ENCODE measurements at regions not wholly inside any gene's neighbourhood (a gene's known extent, or its start where the extent isn't known, plus 50 kb on each side); places are given as distances from the start of the nearest gene placed in this dataset.
"Not testable (repeated sequence)": the region's sequence is repeated elsewhere in the genome, so short reads cannot be mapped to it uniquely, and the experiment has no call there.

DNA sequence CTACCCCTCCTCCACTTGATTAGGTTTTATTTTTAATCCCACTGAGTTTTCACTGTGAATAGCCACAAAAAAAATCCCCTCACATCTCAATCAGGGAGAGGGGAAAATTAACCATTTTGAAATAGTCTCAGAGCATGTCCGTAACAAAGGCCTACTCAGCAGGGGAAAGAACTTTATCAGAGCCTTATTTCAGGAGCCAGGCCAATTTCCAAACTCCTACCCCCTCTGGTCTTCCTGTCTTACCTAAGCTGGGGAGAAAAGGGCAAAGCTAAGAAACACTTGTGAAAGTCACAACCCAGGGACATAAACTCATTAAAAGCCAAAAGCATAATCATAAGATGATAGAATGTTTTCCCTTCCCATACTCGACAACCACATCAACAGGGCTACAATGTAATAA is 260.3 kb upstream of the DIO3 start:
- no peak for DNase-seq

DNA sequence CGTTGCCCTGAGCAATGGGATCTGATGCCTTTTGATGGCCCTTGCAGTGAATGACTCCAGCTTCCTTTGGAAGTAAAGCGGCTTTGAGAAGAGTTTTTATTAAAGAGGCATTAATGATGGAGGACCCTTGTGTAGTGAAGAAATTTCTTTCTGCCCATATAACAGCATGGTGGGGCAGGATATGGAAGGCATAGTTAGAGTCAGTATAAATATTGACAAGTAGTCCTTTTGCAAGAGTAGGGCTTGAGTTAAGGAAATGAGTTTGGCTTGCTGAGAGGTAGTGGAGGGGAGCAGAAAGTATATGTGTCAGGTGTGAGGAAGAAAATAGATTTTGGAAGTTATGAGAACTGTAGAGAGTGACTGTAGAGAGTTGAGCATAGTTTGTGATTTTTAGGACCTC is 254.1 kb upstream of the DIO3 start:
- DNase-seq: not testable (repeated sequence)

GRCh38 chr14:101311186-101311585 is 250.1 kb upstream of the DIO3 start:
- not testable (repeated sequence) for DNase-seq

DNA sequence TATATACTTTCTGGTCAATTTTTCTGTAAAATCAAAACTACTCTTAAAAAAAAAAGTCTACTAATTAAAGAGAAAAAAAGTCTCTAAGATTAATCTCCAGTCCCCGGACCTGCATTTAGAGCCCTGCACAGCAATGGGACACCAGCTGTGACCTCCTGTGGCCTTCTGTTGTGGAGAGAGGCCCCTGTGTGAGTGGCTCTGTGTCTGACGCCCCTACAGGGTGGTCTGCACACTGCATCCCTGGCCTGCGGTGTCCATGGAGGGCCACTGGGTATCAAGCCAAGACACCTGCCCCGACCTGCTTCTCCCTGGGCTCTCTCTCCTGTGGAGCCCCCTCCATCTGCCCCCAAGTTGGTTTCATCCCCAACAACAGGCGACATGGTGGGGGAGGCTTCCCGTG is 248.0 kb upstream of the DIO3 start:
- DNase-seq: no peak

- no peak for DNase-seq
Measured at GRCh38 chr14:101315802-101316296, 245.4 kb upstream of the DIO3 start.

- DNase-seq: no peak
Measured at GRCh38 chr14:101318271-101318670, 243.0 kb upstream of the DIO3 start.

- no peak for DNase-seq
Measured at GRCh38 chr14:101320396-101320795, 240.9 kb upstream of the DIO3 start.

DNA sequence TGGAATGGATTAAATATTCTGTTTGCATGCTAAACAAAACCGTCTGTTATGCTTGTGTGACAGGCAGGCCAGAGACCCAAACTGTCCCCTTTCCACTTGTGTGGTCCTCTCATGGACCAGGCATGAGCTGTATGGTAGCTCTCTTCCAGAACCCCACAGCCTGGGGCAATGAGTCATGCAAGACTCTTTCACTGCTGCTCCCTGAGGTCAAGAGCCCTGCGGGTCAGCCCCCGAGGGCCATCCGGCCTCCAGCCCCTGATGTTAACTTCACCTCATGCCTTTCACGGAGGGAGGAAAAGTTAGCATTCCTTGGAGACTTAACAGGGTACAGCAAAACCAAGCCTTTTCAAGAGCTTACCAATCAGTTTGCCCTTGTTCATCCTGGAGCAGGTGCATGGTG is 239.1 kb upstream of the DIO3 start:
- no peak for DNase-seq

DNA sequence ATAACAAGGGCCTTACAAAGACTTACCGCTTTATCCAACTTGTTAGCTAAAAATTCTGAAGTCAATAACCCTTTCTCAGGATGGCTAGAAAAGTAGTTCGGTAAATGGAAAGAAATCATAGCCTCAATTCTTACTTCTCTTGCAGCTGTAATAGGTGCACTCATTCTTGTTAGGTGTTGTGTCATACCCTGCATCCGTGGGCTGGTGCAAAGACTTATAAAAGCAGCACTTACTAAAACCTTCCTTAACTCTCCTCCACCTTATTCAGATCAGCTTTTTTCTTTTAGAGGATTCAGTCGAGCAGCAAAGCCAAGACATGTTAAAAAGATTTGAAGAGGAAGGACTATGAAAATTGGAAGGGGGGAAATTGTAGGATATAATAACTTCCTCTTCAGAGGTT is 238.2 kb upstream of the DIO3 start:
- DNase-seq: no peak

GRCh38 chr14:101323614-101324235 is 237.6 kb upstream of the DIO3 start:
- not testable (repeated sequence) for DNase-seq

GRCh38 chr14:101325319-101325718 is 236.0 kb upstream of the DIO3 start:
- no peak for DNase-seq

GRCh38 chr14:101328412-101329028 is 232.8 kb upstream of the DIO3 start:
- DNase-seq: no peak

- no peak for DNase-seq
Measured at GRCh38 chr14:101330416-101331140, 230.7 kb upstream of the DIO3 start.

DNA sequence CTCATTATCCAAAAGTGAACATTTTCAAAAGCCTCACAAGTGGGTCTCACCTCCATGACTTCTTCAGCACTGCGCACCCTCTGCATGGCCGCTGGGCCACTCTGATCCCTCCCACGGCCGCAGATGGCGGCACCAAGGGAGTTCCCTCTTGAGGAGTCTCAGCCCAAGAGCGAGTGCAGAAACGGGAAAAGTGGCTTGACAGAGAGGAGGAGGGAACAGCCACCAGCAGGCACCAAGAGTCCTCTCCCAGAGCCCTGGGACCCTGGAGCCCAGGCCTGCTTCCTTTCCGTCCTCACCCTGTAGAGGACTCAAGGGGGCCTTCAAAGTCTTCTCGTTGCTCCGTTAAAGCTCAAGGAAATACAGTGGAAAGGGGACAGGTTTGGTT is 230.2 kb upstream of the DIO3 start:
- no peak for DNase-seq

DNA sequence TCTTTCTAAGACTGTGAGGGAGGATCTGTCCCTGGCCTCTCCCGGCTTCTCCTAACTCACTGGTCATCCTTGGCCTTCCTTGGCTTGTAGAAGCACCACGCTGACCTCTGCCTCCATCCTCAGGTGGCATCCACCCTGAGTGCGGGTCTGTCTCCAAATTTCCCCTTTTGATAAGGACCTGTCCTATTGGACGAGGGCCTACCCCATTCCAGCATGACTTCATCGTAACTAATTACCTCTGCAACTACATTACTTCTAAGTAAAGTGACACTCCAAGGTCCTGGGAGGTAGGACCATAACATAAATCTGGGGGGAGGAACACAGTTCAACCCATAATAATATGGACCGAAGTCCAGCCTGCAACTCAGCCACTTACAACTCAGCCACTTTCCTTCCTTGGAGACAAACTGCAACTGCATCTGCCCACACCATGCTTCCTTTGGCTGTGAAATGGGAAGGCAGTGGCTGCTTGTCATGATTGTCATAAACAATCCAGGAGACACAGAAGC is 229.6 kb upstream of the DIO3 start:
- no peak for DNase-seq

GRCh38 chr14:101332281-101332680 is 229.0 kb upstream of the DIO3 start:
- DNase-seq: no peak

DNA sequence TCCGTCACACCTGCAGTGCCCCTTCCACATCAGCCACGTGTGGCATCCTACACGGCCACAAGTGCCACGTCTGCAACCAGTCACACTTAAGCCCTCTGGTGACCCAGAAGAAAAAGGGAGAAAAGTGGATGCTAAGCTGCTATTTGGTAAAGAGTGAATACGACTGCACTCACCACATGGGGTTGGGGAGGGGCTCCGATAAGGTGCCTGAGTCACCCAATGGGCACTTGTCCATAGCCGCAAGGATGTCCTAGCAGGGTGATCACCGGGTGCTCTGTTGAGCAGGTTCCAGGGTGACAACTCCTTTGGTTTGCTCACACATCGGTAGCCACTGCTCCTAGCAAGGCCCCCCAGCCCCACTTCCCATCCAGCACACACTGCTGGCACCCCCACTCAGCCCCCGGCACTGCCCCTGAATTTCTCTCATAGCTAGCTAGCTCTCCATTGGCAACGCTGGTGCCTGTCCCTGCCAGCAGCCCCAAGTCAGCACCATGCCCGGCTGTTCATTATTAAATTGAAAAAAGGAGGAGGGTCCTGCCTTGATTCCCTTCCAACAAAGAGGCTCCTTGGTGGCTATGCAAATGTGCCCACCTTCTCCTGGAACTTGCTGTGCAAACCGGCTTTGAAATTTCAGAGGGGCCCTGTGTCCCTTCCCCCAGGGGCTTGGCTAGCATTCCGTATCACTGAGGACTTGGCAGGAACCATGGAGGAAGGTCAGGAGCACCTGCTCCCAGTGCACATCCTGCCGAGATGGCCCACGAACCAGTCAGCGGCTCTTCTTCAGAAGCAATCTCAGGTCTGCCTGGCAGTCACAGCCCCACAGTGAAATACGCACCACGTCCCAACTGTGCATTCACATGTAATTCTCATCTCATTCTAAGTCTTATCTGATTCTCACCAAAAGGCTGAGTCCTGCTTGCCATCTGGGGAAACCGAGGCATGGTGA is 227.7 kb upstream of the DIO3 start:
- DNase-seq: no peak

- no peak for DNase-seq
Measured at GRCh38 chr14:101334656-101335055, 226.6 kb upstream of the DIO3 start.

- no peak for DNase-seq
Measured at GRCh38 chr14:101335061-101335661, 226.1 kb upstream of the DIO3 start.

GRCh38 chr14:101336183-101336582 is 225.1 kb upstream of the DIO3 start:
- no peak for DNase-seq

DNA sequence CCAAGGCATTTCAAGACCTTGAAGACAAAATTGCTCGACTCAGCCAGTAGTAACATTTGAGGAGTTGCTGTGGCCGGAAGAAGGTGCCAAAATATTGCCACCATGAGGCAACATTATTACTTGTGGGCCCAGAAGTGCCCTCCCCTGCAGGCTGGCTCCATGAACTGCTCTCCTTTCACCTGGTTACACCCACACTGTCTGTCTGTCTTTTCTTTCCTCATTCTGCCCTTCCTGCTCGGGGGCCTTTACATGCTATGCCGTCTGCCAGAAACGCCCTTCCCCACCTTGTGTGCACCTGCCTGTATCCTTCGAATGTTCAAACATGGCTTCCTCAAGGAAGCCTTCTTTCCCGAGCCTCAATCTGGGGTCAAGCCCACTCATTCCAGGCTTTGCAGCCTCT is 224.2 kb upstream of the DIO3 start:
- no peak for DNase-seq

GRCh38 chr14:101340556-101340955 is 220.7 kb upstream of the DIO3 start:
- no peak for DNase-seq

Measured in fibroblast of upper back skin (primary cell).